Posterior cingulate gyrus (tissue), 11 donors: ENCODE measurements at regions not wholly inside any gene's neighbourhood (a gene's known extent, or its start where the extent isn't known, plus 50 kb on each side); places are given as distances from the start of the nearest gene placed in this dataset.
A peak's percentile ranks its signal among the peaks of the same experiment; 100 is the strongest.
"Not testable (repeated sequence)": the region's sequence is repeated elsewhere in the genome, so short reads cannot be mapped to it uniquely, and the experiment has no call there.

ENCODE experiments used
- DNase-seq, 10 donors: peaks; one replicate each; pipeline versions ENCODE4 v3.0.0 to v3.0.0-alpha.2; 2020 to 2021; ENCODE audit warnings: mixed read lengths in 3 of 10
- intact Hi-C: fragments of 100-400 bp; cut with DNase I; formaldehyde crosslinking; loops from one replicate; pipeline ENCODE4 v1.15.1; 2023

GRCh38 chr22:12162586-12162985, 3365.4 kb upstream of the OR11H1 start:
- peak in 1 of 10 donors; percentile 62 for DNase-seq
- intact Hi-C loops = not testable (repeated sequence)

- intact Hi-C loops = not testable (repeated sequence)
- peak in 1 of 10 donors; percentile 51 for DNase-seq
Observed at GRCh38 chr22:12166525-12166924, 3361.5 kb upstream of the OR11H1 start.

- intact Hi-C loops = not testable (repeated sequence)
- DNase-seq = peak in 3 of 10 donors; percentile 54 to 70 (median 66)
Observed at GRCh38 chr22:12168044-12168443, 3359.9 kb upstream of the OR11H1 start.

GRCh38 chr22:12192117-12192516, 3335.9 kb upstream of the OR11H1 start:
- peak in 3 of 10 donors; percentile 70 to 81 (median 70) for DNase-seq
- intact Hi-C loops = not testable (repeated sequence)

GRCh38 chr22:12194650-12195049, 3333.3 kb upstream of the OR11H1 start:
- intact Hi-C loops = not testable (repeated sequence)
- peak in 2 of 10 donors; percentile 71 to 75 for DNase-seq

- DNase-seq = peak in 2 of 10 donors; percentile 50 to 74
- intact Hi-C loops = not testable (repeated sequence)
Observed at GRCh38 chr22:12202067-12202466, 3325.9 kb upstream of the OR11H1 start.

GRCh38 chr22:12206687-12207086, 3321.3 kb upstream of the OR11H1 start:
- DNase-seq, intact Hi-C loops: not testable (repeated sequence)
